B cell (primary cell): ENCODE measurements at regions not wholly inside any gene's neighbourhood (a gene's known extent, or its start where the extent isn't known, plus 50 kb on each side); places are given as distances from the start of the nearest gene placed in this dataset.

Experiments used
- EZH2 ChIP-seq: IDR thresholded peaks from 2 replicates; pipeline ENCODE4 v1.6.1; 2012; ENCODE audit warnings: borderline replicate concordance, low read depth, mild to moderate bottlenecking, moderate library complexity, low read length; ENCODE audit not compliant: insufficient read depth, poor library complexity, severe bottlenecking
- TF ChIP-seq, protein P1 (sequence below): fragments of 200-600 bp; IDR thresholded peaks from one replicate; pipeline ENCODE4 v1.8.0; 2022; ENCODE audit warnings: antibody characterized with exemption, mild to moderate bottlenecking

DNA sequence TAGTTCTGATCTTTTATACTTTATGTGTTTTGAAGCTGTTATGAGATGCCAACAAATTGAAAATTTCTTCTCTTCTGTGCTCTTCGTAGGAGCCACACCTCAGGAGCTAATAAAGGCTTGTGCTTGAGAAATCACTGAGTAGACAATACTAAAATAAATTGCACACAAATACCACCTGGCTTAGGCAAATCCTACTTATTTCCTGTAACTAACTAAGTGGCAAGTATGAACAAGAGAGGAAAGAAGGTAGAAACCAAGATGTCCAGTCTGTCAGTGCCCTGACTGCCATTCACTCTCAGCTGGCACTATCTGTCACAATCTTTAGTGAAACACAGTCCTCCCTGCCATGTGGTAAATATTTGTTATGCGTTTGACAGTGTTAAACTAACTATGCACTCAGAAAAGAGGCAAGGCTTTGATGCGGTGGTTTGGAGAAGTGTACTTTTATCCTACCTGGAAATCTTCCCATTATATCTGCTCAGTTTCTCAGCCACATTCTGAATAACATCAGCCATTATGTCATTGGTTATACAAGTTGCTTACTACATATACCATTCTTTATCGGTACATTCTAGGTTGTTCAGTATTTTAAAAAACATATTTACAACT lies 293.4 kb upstream of the VWC2 start:
- TF ChIP-seq, protein P1, sequence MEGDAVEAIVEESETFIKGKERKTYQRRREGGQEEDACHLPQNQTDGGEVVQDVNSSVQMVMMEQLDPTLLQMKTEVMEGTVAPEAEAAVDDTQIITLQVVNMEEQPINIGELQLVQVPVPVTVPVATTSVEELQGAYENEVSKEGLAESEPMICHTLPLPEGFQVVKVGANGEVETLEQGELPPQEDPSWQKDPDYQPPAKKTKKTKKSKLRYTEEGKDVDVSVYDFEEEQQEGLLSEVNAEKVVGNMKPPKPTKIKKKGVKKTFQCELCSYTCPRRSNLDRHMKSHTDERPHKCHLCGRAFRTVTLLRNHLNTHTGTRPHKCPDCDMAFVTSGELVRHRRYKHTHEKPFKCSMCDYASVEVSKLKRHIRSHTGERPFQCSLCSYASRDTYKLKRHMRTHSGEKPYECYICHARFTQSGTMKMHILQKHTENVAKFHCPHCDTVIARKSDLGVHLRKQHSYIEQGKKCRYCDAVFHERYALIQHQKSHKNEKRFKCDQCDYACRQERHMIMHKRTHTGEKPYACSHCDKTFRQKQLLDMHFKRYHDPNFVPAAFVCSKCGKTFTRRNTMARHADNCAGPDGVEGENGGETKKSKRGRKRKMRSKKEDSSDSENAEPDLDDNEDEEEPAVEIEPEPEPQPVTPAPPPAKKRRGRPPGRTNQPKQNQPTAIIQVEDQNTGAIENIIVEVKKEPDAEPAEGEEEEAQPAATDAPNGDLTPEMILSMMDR: no peak
- TF ChIP-seq EZH2: no peak
